SK-N-SH treated with all-trans-retinoic acid at 6 μM for 48 hours (cell line): ENCODE measurements at regions not wholly inside any gene's neighbourhood (a gene's known extent, or its start where the extent isn't known, plus 50 kb on each side); places are given as distances from the start of the nearest gene placed in this dataset.

Experiments used
- ARNTL ChIP-seq: fragments of 450-650 bp; formaldehyde crosslinking; IDR thresholded peaks from 2 replicates; pipeline ENCODE4 v1.5.0; 2020; ENCODE audit warnings: low read depth, mild to moderate bottlenecking, moderate library complexity, borderline replicate concordance
- CREB5 ChIP-seq: fragments of 250-450 bp; sonication (Bioruptor Pico); IDR thresholded peaks from 2 replicates; pipeline ENCODE4 v1.5.1; 2020; ENCODE audit warnings: low read depth, mild to moderate bottlenecking, moderate library complexity
- CSDC2 ChIP-seq: fragments of 250-450 bp; sonication (Bioruptor Pico); IDR thresholded peaks from 2 replicates; pipeline ENCODE4 v1.5.0; 2020; ENCODE audit warnings: mild to moderate bottlenecking, moderate library complexity
- ISL1 ChIP-seq: fragments of 250-450 bp; sonication (Bioruptor Pico); IDR thresholded peaks from 2 replicates; pipeline ENCODE4 v2.1.2; 2022; ENCODE audit warnings: mild to moderate bottlenecking, moderate library complexity
- PATZ1 ChIP-seq: fragments of 250-450 bp; sonication (Bioruptor Pico); IDR thresholded peaks from 2 replicates; pipeline ENCODE4 v1.8.0; 2020; ENCODE audit warnings: mild to moderate bottlenecking, moderate library complexity, borderline replicate concordance
- POU6F1 ChIP-seq: fragments of 250-450 bp; sonication (Bioruptor Pico); IDR thresholded peaks from 2 replicates; pipeline ENCODE4 v1.8.0; 2021; ENCODE audit warnings: low read depth, mild to moderate bottlenecking, moderate library complexity, borderline replicate concordance
- PPARA ChIP-seq: fragments of 250-450 bp; sonication (Bioruptor Pico); IDR thresholded peaks from 2 replicates; pipeline ENCODE4 v1.5.0; 2020; ENCODE audit warnings: mild to moderate bottlenecking, borderline replicate concordance
- RARB ChIP-seq: fragments of 250-450 bp; sonication (Bioruptor Pico); IDR thresholded peaks from 2 replicates; pipeline ENCODE4 v1.8.0; 2021; ENCODE audit warnings: mild to moderate bottlenecking, moderate library complexity
- TCF4 ChIP-seq: fragments of 250-450 bp; sonication (Bioruptor Pico); IDR thresholded peaks from 2 replicates; pipeline ENCODE4 v1.8.0; 2021; ENCODE audit warnings: mild to moderate bottlenecking, moderate library complexity, borderline replicate concordance
- TOX ChIP-seq: fragments of 250-450 bp; sonication (Bioruptor Pico); IDR thresholded peaks from 2 replicates; pipeline ENCODE4 v1.8.0; 2021; ENCODE audit warnings: mild to moderate bottlenecking, moderate library complexity, borderline replicate concordance
- TSHZ2 ChIP-seq: fragments of 250-450 bp; sonication (Bioruptor Pico); IDR thresholded peaks from 2 replicates; pipeline ENCODE4 v1.5.0; 2020; ENCODE audit warnings: mild to moderate bottlenecking, moderate library complexity
- ZFP3 ChIP-seq: fragments of 250-450 bp; sonication (Bioruptor Pico); IDR thresholded peaks from 2 replicates; pipeline ENCODE4 v1.5.0; 2020; ENCODE audit warnings: mild to moderate bottlenecking, moderate library complexity
- ZFP30 ChIP-seq: fragments of 450-650 bp; formaldehyde crosslinking; IDR thresholded peaks from 2 replicates; pipeline ENCODE4 v1.5.0; 2022; ENCODE audit warnings: mild to moderate bottlenecking, moderate library complexity
- ZNF70 ChIP-seq: fragments of 450-650 bp; formaldehyde crosslinking; IDR thresholded peaks from 2 replicates; pipeline ENCODE4 v1.5.0; 2020; ENCODE audit warnings: mild to moderate bottlenecking, moderate library complexity

GRCh38 chr13:26473571-26474230 is 83.8 kb upstream of the WASF3 start:
- TF ChIP-seq ISL1 = no peak
- TF ChIP-seq TSHZ2 (CRISPR knock-in tag) = no peak
- TF ChIP-seq CREB5 (CRISPR knock-in tag) = no peak
- no peak for TF ChIP-seq ZFP30 (CRISPR knock-in tag)
- no peak for TF ChIP-seq PATZ1 (CRISPR knock-in tag)
- TF ChIP-seq TOX = no peak
- no peak for TF ChIP-seq PPARA
- TF ChIP-seq RARB (CRISPR knock-in tag) = no peak
- no peak for TF ChIP-seq ZNF70 (CRISPR knock-in tag)
- TF ChIP-seq ARNTL = no peak
- no peak for TF ChIP-seq TCF4 (CRISPR knock-in tag)
- no peak for TF ChIP-seq ZFP3
- TF ChIP-seq POU6F1 (CRISPR knock-in tag) = no peak
- no peak for TF ChIP-seq CSDC2 (CRISPR knock-in tag)
